ENCODE measurements at regions not wholly inside any gene's neighbourhood (a gene's known extent, or its start where the extent isn't known, plus 50 kb on each side); places are given as distances from the start of the nearest gene placed in this dataset.

GRCh38 chr7:118492466-118492865, 268.0 kb downstream of the ANKRD7 start:
- H3K4me3 Mint-ChIP-seq (ENCODE audit: unreplicated experiment): no peak overlapping the region
- Histone ChIP-seq H3K9ac (ENCODE audit: low read length) (no peak overlapping the region), H4K20me1 (ENCODE audit: insufficient read depth, low read length) (no peaks in the 10 kb centered on the region), H3K79me2 (ENCODE audit: insufficient read depth, low read length) (no peaks in the 10 kb centered on the region), H3K9me3 (ENCODE audit: insufficient read depth, low read depth, low read length) (no peaks in the 10 kb centered on the region), H3K4me1 (ENCODE audit: insufficient read depth, low read length) (no peaks in the 10 kb centered on the region), H3K4me3 (ENCODE audit: insufficient read depth, low read depth, low read length) (no peak overlapping the region), H3K27me3 (ENCODE audit: insufficient read depth, low read length) (no peaks in the 10 kb centered on the region), H3K27ac (ENCODE audit: low read depth, low read length) (no peak overlapping the region), H3K4me2 (ENCODE audit: low read length) (no peak overlapping the region), H2AFZ (ENCODE audit: low read depth, low read length) (no peak overlapping the region), H3K36me3 (ENCODE audit: insufficient read depth, low read length) (no peaks in the 10 kb centered on the region)
- H3K4me1 Mint-ChIP-seq (ENCODE audit: low read depth, unreplicated experiment): no peaks in the 10 kb centered on the region
- no peaks in the 10 kb centered on the region for H3K27me3 Mint-ChIP-seq (ENCODE audit: low read depth, unreplicated experiment)
- DNase-seq (ENCODE audit: low read depth): no peak
- H3K9me3 Mint-ChIP-seq (ENCODE audit: unreplicated experiment): no peaks in the 10 kb centered on the region
- no peak overlapping the region for H3K27ac Mint-ChIP-seq (ENCODE audit: unreplicated experiment)
- FAIRE-seq: no peak
- no peak for TF ChIP-seq CTCF (IDR thresholded peaks at IDR 0.05; ENCODE audit: insufficient read depth, low read depth, low read length)
- no peaks in the 10 kb centered on the region for H3K36me3 Mint-ChIP-seq (ENCODE audit: low read depth, unreplicated experiment)

- Histone ChIP-seq H3K4me2 (ENCODE audit: low read length) (no peak overlapping the region), H3K9me3 (ENCODE audit: insufficient read depth, low read depth, low read length) (no peaks in the 10 kb centered on the region), H3K4me1 (ENCODE audit: insufficient read depth, low read length) (no peaks in the 10 kb centered on the region), H3K9ac (ENCODE audit: low read length) (no peak overlapping the region), H3K79me2 (ENCODE audit: insufficient read depth, low read length) (no peaks in the 10 kb centered on the region), H2AFZ (ENCODE audit: low read depth, low read length) (no peak overlapping the region), H4K20me1 (ENCODE audit: insufficient read depth, low read length) (no peaks in the 10 kb centered on the region), H3K36me3 (ENCODE audit: insufficient read depth, low read length) (no peaks in the 10 kb centered on the region), H3K4me3 (ENCODE audit: insufficient read depth, low read depth, low read length) (no peak overlapping the region), H3K27ac (ENCODE audit: low read depth, low read length) (no peak overlapping the region), H3K27me3 (ENCODE audit: insufficient read depth, low read length) (no peaks in the 10 kb centered on the region)
- DNase-seq (ENCODE audit: low read depth) (no peak), FAIRE-seq (no peak)
- no peaks in the 10 kb centered on the region for H3K27me3 Mint-ChIP-seq (ENCODE audit: low read depth, unreplicated experiment)
- no peaks in the 10 kb centered on the region for H3K9me3 Mint-ChIP-seq (ENCODE audit: unreplicated experiment)
- H3K27ac Mint-ChIP-seq (ENCODE audit: unreplicated experiment): no peak overlapping the region
- H3K36me3 Mint-ChIP-seq (ENCODE audit: low read depth, unreplicated experiment): no peaks in the 10 kb centered on the region
- no peaks in the 10 kb centered on the region for H3K4me1 Mint-ChIP-seq (ENCODE audit: low read depth, unreplicated experiment)
- TF ChIP-seq CTCF (IDR thresholded peaks at IDR 0.05; ENCODE audit: insufficient read depth, low read depth, low read length) (no peak), EZH2 (IDR thresholded peaks at IDR 0.05; ENCODE audit: insufficient read depth, low read length) (no peak)
- H3K4me3 Mint-ChIP-seq (ENCODE audit: unreplicated experiment): no peak overlapping the region
These were observed 271.7 kb downstream of the ANKRD7 start for GRCh38 chr7:118496138-118496644.

GRCh38 chr7:118502235-118502634, 277.7 kb downstream of the ANKRD7 start:
- H3K4me1 ChIP-seq (ENCODE audit: insufficient read depth, low read length): no peaks in the 10 kb centered on the region
- H3K36me3 ChIP-seq (ENCODE audit: insufficient read depth, low read length): no peaks in the 10 kb centered on the region
- no peaks in the 10 kb centered on the region for H3K36me3 Mint-ChIP-seq (ENCODE audit: low read depth, unreplicated experiment)
- FAIRE-seq (no peak), DNase-seq (ENCODE audit: low read depth) (no peak)
- H3K27ac ChIP-seq (ENCODE audit: low read depth, low read length): no peak overlapping the region
- H3K4me3 ChIP-seq (ENCODE audit: insufficient read depth, low read depth, low read length): no peak overlapping the region
- TF ChIP-seq EZH2 (IDR thresholded peaks at IDR 0.05; ENCODE audit: insufficient read depth, low read length) (no peak), CTCF (IDR thresholded peaks at IDR 0.05; ENCODE audit: insufficient read depth, low read depth, low read length) (no peak)
- no peak overlapping the region for H3K4me2 ChIP-seq (ENCODE audit: low read length)
- no peak overlapping the region for H2AFZ ChIP-seq (ENCODE audit: low read depth, low read length)
- no peak overlapping the region for H3K4me3 Mint-ChIP-seq (ENCODE audit: unreplicated experiment)
- no peaks in the 10 kb centered on the region for H3K9me3 ChIP-seq (ENCODE audit: insufficient read depth, low read depth, low read length)
- H3K27ac Mint-ChIP-seq (ENCODE audit: unreplicated experiment): no peak overlapping the region
- no peaks in the 10 kb centered on the region for H3K27me3 ChIP-seq (ENCODE audit: insufficient read depth, low read length)
- H4K20me1 ChIP-seq (ENCODE audit: insufficient read depth, low read length): no peaks in the 10 kb centered on the region
- no peaks in the 10 kb centered on the region for H3K4me1 Mint-ChIP-seq (ENCODE audit: low read depth, unreplicated experiment)
- H3K9me3 Mint-ChIP-seq (ENCODE audit: unreplicated experiment): no peaks in the 10 kb centered on the region
- no peaks in the 10 kb centered on the region for H3K79me2 ChIP-seq (ENCODE audit: insufficient read depth, low read length)
- H3K9ac ChIP-seq (ENCODE audit: low read length): no peak overlapping the region
- no peaks in the 10 kb centered on the region for H3K27me3 Mint-ChIP-seq (ENCODE audit: low read depth, unreplicated experiment)

Measured in astrocyte (in vitro differentiated cells and primary cell).